ENCODE measurements at regions not wholly inside any gene's neighbourhood (a gene's known extent, or its start where the extent isn't known, plus 50 kb on each side); places are given as distances from the start of the nearest gene placed in this dataset.

DNA sequence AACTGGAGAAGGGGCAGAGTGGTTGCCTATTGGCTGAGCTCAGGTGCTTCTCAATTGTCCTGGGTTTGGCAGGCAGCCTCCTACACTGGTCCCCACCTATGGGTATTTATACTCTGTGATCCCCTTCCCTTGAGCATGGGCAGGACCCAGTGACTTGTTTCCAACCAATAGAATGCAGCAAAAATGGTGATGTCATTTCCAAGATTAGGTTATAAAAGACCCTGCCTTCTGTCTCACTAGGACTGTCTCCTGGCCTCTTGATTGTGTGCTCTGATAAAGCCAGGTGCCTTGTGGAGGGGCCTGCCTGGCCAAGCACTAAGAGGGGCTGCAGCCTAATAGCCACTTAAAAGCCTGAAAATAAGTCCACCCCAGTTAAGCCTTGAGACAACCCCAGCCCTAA is 76.1 kb downstream of the MSX2 start:
- Histone ChIP-seq H3K27me3 (ENCODE audit: insufficient read depth, low read length) (no peaks in the 10 kb centered on the region), H4K20me1 (ENCODE audit: insufficient read depth, low read length) (no peaks in the 10 kb centered on the region), H3K4me3 (ENCODE audit: low read depth, low read length, poor library complexity, severe bottlenecking) (no peak overlapping the region), H2AFZ (ENCODE audit: low read length) (no peak overlapping the region), H3K9ac (ENCODE audit: low read length) (no peak overlapping the region), H3K36me3 (ENCODE audit: insufficient read depth, low read length) (no peaks in the 10 kb centered on the region), H3K79me2 (ENCODE audit: insufficient read depth, low read length) (no peaks in the 10 kb centered on the region), H3F3A (ENCODE audit: insufficient read depth, low read length) (no peaks in the 10 kb centered on the region), H3K4me1 (ENCODE audit: insufficient read depth, low read length, severe bottlenecking) (no peaks in the 10 kb centered on the region), H3K27ac (ENCODE audit: low read depth, low read length, poor library complexity, severe bottlenecking) (no peak overlapping the region), H3K9me3 (ENCODE audit: low read length) (no peaks in the 10 kb centered on the region), H3K4me2 (ENCODE audit: low read length) (no peak overlapping the region), H3K9me2 (ENCODE audit: low read depth, low read length) (no peaks in the 10 kb centered on the region)
- TF ChIP-seq EZH2 (IDR thresholded peaks at IDR 0.05; ENCODE audit: borderline replicate concordance, low read length): no peak
- TF ChIP-seq, protein P1, sequence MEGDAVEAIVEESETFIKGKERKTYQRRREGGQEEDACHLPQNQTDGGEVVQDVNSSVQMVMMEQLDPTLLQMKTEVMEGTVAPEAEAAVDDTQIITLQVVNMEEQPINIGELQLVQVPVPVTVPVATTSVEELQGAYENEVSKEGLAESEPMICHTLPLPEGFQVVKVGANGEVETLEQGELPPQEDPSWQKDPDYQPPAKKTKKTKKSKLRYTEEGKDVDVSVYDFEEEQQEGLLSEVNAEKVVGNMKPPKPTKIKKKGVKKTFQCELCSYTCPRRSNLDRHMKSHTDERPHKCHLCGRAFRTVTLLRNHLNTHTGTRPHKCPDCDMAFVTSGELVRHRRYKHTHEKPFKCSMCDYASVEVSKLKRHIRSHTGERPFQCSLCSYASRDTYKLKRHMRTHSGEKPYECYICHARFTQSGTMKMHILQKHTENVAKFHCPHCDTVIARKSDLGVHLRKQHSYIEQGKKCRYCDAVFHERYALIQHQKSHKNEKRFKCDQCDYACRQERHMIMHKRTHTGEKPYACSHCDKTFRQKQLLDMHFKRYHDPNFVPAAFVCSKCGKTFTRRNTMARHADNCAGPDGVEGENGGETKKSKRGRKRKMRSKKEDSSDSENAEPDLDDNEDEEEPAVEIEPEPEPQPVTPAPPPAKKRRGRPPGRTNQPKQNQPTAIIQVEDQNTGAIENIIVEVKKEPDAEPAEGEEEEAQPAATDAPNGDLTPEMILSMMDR (IDR thresholded peaks at IDR 0.05; ENCODE audit: low read length): no peak

DNA sequence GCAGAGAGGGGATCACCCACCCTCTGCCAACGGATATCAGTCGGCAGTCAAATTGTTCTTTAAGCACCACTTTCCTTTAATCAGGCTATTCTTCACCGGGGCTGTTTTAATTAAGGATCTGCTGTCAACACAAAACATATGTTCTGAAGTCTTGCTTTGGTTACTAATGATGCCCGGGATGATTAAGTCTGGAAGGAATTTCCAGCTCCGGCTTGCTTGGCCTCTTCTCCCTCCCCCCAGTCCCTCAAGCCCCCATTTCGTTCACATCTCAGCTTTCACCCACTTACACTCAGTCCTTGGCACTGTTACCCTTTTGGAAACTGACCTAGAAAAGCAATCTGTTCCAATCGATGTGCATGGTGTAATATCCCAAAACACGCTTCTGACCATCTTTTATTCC is 74.7 kb downstream of the MSX2 start:
- no peak overlapping the region for H3K9ac ChIP-seq (ENCODE audit: low read length)
- TF ChIP-seq, protein P1 (IDR thresholded peaks at IDR 0.05; ENCODE audit: low read length): no peak
- TF ChIP-seq EZH2 (IDR thresholded peaks at IDR 0.05; ENCODE audit: borderline replicate concordance, low read length): no peak
- H3K36me3 ChIP-seq (ENCODE audit: insufficient read depth, low read length): no peaks in the 10 kb centered on the region
- no peak overlapping the region for H2AFZ ChIP-seq (ENCODE audit: low read length)
- no peak overlapping the region for H3K27ac ChIP-seq (ENCODE audit: low read depth, low read length, poor library complexity, severe bottlenecking)
- H3K27me3 ChIP-seq (ENCODE audit: insufficient read depth, low read length): no peaks in the 10 kb centered on the region
- H3F3A ChIP-seq (ENCODE audit: insufficient read depth, low read length): no peaks in the 10 kb centered on the region
- no peak overlapping the region for H3K4me3 ChIP-seq (ENCODE audit: low read depth, low read length, poor library complexity, severe bottlenecking)
- no peaks in the 10 kb centered on the region for H3K79me2 ChIP-seq (ENCODE audit: insufficient read depth, low read length)
- H4K20me1 ChIP-seq (ENCODE audit: insufficient read depth, low read length): no peaks in the 10 kb centered on the region
- H3K9me3 ChIP-seq (ENCODE audit: low read length): no peaks in the 10 kb centered on the region
- H3K9me2 ChIP-seq (ENCODE audit: low read depth, low read length): no peaks in the 10 kb centered on the region
- H3K4me1 ChIP-seq (ENCODE audit: insufficient read depth, low read length, severe bottlenecking): no peaks in the 10 kb centered on the region
- H3K4me2 ChIP-seq (ENCODE audit: low read length): no peak overlapping the region

DNA sequence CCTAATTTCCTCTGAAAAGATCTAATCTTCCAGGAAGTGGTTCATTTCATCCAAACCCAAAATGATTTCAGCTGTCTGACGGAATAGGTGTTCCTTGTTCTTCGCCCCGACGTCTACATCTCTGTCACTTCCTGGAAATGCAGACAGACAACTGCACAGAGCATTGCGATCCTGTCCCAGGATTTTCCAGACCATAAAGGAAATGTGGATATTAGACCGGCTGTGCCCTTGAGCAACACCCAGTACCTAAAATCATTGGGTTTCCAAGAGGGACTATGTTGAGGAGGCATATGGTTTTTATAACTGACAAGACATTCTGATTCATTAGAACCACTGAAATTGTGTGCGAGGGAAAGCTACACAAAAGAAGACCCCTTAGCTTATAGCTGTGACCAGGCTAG is 74.2 kb downstream of the MSX2 start:
- no peaks in the 10 kb centered on the region for H3K4me1 ChIP-seq (ENCODE audit: insufficient read depth, low read length, severe bottlenecking)
- H3K4me2 ChIP-seq (ENCODE audit: low read length): no peak overlapping the region
- H3K9me2 ChIP-seq (ENCODE audit: low read depth, low read length): no peaks in the 10 kb centered on the region
- H3K4me3 ChIP-seq (ENCODE audit: low read depth, low read length, poor library complexity, severe bottlenecking): no peak overlapping the region
- H3K79me2 ChIP-seq (ENCODE audit: insufficient read depth, low read length): no peaks in the 10 kb centered on the region
- H3F3A ChIP-seq (ENCODE audit: insufficient read depth, low read length): no peaks in the 10 kb centered on the region
- no peaks in the 10 kb centered on the region for H4K20me1 ChIP-seq (ENCODE audit: insufficient read depth, low read length)
- no peak overlapping the region for H3K27ac ChIP-seq (ENCODE audit: low read depth, low read length, poor library complexity, severe bottlenecking)
- H3K27me3 ChIP-seq (ENCODE audit: insufficient read depth, low read length): no peaks in the 10 kb centered on the region
- H3K36me3 ChIP-seq (ENCODE audit: insufficient read depth, low read length): no peaks in the 10 kb centered on the region
- no peak overlapping the region for H3K9ac ChIP-seq (ENCODE audit: low read length)
- no peak overlapping the region for H2AFZ ChIP-seq (ENCODE audit: low read length)
- H3K9me3 ChIP-seq (ENCODE audit: low read length): no peaks in the 10 kb centered on the region
- TF ChIP-seq, protein P1 (IDR thresholded peaks at IDR 0.05; ENCODE audit: low read length): no peak
- TF ChIP-seq EZH2 (IDR thresholded peaks at IDR 0.05; ENCODE audit: borderline replicate concordance, low read length): no peak

All from OCI-LY1 (cell line).